Left lobe of liver (tissue), 2 donors: ENCODE measurements at regions not wholly inside any gene's neighbourhood (a gene's known extent, or its start where the extent isn't known, plus 50 kb on each side); places are given as distances from the start of the nearest gene placed in this dataset.
"Not testable (repeated sequence)": the region's sequence is repeated elsewhere in the genome, so short reads cannot be mapped to it uniquely, and the experiment has no call there.

Experiments
- ATAC-seq: fragments of 200-7000 bp; cut with Tn5 transposase; one replicate; pipeline ENCODE4 v1.9.1; 2020; ENCODE audit warnings: mild to moderate bottlenecking, moderate library complexity
- DNase-seq: peaks from one replicate; pipeline ENCODE4 v3.0.0-alpha.2; 2020; ENCODE audit warnings: low spot score
- donor health status: DM: no; HTN: no; CAD: no; lungs with moderate emphysema.
- donor health status: DM: no; HTN: yes; CAD: no.

DNA sequence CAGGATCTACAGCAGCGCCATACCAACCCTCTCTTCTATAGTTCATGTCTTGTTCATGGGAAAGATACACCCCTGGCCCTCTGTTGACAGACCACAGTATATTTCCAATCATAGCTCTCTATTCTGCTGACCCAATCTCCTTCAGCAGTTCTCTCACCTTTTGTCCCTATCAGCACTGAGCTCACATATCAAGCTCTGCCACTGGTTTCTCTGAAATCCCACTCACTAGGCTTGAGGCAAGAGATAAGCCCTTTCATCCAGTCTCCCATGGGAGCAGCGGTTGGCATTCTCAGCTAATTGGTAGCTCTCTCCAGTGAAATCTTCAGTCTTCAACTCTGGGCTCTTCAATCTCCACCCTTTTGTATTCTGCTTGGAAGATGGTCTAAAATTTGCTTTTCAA lies 313.4 kb downstream of the GJA1 start:
- ATAC-seq (no peak), DNase-seq (no peak)

DNA sequence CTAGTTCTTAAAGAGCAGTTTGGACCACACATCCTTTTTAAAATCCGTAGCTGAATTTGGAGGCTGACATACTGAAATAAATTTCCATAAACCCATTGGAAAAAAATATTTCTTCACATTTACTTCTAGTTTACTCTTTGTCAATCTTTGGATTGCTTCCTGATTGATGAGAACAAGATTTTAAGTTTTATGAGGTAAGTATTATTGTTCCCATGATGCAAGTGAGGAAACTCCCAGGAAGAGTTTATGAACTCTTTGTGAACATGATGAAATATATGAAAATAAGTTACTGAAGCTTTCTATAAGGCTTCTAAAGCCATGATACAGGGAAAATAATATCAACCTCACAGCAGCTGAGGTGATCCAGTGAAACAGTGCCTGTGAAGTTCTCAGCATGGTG lies 320.0 kb downstream of the GJA1 start:
- DNase-seq (no peak), ATAC-seq (no peak)

DNA sequence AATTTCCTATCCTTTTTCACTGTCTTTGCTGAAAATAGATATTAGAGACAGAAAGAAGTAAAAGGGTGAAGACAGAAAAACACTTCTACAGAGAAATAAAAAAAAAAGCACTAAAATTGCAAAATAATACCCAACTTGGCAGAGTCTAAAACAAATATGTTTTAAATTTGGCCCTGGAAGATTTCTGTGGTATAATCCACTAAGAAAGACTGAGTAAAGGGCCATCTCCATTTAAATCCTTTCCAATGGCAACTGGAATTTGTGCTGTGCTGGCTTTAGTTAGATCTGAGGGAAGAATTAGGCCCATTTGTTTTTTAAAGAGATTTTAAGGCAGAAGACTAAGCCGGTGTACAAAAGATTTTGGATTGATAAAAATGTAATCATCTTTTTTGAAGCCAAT lies 321.2 kb downstream of the GJA1 start:
- no peak for ATAC-seq
- DNase-seq, result no peak

DNA sequence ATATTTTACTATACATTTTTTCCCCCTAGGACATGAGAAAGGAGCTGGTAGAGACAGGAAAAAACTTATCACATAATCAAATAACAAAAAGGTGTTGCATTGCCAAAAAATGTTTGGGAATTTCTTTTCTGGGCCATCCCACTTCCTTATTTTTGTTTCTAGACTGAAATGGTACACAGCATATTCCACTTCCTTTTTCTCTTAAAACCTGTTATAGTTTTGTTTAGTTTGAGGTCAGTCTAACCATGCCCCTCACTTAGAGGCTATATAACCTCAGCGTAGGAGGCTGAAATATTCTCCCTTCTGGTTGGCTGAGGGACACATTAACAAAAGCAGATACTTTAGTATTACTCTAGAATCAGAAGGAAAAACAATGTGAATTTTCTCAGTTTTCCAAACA lies 323.9 kb downstream of the GJA1 start:
- ATAC-seq (no peak), DNase-seq (no peak)

DNA sequence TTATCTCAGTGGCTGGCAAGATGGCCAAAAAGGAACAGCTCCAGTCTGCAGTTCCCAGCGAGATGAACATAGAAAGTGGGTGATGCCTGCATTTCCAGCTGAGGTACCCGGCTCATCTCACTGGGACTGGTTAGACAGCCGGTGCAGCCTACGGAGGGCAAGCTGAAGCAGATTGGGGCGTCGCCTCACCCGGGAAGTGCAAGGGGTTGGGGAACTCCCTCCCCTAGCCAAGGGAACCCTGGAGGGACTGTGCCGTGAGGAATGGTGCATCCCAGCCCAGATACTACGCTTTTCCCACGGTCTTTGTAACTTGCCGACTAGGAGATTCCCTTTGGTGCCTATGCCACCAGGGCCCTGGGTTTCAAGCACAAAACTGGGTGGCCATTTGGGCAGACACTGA lies 324.7 kb downstream of the GJA1 start:
- ATAC-seq (no peak), DNase-seq (no peak)

DNA sequence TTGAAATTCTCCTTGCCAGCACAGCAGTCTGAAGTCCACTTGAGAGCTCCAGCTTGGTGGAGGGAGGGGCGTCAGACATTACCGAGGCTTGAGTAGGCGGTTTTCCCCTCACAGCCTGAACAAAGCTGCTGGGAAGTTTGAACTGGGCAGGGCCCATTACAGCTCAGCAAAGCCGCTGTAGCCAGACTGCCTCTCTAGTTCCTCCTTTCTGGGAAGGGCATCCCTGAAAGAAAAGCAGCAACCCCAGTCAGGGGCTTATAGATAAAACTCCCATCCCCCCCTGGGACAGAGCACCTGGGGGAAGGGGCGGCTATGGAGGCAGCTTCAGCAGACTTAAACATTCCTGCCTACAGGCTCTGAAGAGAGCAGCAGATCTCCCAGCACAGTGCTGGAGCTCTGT lies 325.3 kb downstream of the GJA1 start:
- DNase-seq, result no peak
- no peak for ATAC-seq

DNA sequence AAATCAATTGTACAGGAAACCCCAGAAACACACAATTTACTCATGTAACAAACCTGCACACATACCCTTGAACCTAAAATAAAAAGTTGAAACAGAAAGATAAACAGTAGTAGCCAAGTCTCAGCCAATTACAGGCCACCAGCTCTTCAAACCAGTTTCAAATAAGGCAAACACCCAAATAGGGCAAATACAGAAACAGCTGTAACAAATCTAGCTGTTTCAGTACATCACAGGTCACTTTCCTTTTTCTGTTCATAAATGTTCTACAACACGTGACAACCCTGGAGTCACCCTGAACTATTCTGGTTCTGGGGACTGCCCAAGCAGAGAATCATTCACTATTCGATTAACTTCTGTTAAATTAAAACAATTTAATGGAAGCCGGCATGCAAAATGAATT lies 329.0 kb downstream of the GJA1 start:
- DNase-seq (no peak), ATAC-seq (no peak)

DNA sequence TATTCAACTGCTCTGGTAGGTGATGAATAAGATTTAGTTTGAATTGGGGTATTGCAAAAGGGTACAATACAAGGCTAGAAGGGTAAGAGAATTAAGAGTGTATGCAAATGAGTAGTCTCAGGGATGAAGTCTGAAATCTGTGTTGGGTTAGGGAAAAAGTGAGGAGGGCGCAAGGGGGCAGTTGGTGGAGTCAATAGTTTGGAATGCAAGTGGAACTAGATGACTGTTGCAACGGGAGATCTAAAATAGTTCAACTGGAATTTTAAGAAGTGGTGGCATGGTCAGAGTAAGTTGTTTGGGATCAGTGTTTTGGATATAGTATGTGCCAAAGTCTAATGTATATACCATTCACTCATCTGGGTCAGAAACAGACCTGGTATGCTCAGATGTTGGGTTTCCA lies 329.6 kb downstream of the GJA1 start:
- ATAC-seq (no peak), DNase-seq (no peak)

DNA sequence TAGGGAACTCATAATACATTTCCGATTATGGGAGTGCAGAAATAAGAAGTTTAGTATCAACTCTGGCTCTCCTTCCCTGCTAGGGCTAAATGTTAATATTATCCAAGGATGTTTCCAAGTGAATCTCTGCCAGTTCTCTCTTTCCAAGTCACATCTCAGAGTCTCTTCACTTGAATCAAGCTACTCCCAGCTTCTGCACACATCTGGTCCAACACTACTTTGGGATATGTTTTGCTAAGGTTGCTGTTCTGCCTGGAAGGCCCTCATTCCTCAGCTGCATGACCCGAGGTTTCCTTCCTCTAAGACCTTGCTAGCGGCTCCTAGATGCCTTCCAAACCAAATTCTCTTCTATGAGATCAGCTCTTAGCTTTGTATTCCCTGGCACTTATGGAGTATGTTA lies 331.8 kb downstream of the GJA1 start:
- no peak for DNase-seq
- no peak for ATAC-seq

DNA sequence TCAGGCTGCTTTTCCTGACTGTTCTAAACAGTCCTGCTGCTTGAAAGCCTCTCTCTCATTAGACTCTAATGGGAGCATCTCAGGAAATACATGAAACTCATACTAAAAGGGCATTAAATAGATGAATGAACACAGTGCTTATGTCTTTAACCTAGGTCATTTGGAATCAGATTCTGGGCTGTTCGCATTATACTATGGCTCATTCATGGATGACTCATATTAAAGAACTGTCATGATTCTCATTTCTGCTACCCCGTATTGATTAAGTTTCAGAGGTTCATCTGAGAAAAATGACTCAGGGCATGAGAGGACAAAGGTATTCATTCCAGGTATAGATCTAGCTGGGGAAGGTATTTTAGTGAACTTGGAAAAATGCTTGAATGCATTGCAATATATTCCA lies 335.5 kb downstream of the GJA1 start:
- DNase-seq (no peak), ATAC-seq (no peak)

DNA sequence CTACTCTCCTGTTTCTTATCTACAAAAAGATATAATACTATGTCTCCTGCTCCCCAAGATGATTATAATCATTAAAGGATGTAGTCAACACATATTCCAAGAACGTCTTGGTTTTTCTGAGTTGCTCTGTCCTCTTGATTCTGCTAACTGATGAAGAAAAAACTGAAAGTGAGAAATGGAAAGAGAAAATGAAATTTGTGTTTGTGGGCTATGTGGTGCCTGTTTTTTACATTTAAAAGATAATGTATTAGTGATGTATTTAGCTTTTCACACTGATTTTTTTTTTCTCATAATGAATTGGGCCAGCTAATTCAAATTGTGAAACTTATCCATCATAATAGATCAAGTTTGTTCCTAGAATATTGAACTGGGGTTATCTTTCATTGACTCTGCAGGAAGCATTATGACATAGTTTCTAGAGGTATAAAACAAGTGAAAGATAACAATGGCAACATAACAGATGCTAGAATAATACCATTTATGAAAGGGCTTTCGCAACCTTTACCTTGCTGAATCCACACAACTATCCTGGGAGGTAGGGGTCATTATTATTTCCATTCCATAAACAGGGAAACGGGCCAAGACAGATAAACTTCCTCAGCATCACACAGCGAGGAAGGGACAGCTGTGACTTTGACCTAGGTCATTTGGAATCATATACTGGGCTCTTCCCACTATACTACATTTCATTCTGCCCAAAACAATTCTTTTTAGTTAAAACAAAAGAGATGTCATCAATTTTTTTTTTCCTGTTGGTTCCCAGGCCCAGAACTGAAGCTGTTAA lies 336.7 kb downstream of the GJA1 start:
- ATAC-seq (no peak), DNase-seq (no peak)

DNA sequence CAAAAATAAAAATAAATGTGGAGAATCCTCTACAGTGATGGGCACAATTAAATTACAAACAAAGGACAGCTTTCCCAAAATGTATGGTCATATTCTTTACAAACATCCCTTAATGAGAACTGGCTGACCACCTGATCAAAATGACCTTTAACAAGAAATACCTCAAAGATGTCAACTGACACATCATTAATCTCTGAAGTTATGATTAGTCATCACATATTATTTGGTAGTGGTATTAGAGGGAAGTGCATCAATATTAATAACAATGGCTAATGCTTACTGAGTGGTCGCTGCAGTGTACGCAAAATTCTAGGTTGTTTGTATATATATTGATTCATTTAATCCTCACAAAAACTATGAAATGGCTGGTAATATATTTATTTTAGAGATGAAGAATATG lies 340.6 kb downstream of the GJA1 start:
- DNase-seq (no peak), ATAC-seq (no peak)

DNA sequence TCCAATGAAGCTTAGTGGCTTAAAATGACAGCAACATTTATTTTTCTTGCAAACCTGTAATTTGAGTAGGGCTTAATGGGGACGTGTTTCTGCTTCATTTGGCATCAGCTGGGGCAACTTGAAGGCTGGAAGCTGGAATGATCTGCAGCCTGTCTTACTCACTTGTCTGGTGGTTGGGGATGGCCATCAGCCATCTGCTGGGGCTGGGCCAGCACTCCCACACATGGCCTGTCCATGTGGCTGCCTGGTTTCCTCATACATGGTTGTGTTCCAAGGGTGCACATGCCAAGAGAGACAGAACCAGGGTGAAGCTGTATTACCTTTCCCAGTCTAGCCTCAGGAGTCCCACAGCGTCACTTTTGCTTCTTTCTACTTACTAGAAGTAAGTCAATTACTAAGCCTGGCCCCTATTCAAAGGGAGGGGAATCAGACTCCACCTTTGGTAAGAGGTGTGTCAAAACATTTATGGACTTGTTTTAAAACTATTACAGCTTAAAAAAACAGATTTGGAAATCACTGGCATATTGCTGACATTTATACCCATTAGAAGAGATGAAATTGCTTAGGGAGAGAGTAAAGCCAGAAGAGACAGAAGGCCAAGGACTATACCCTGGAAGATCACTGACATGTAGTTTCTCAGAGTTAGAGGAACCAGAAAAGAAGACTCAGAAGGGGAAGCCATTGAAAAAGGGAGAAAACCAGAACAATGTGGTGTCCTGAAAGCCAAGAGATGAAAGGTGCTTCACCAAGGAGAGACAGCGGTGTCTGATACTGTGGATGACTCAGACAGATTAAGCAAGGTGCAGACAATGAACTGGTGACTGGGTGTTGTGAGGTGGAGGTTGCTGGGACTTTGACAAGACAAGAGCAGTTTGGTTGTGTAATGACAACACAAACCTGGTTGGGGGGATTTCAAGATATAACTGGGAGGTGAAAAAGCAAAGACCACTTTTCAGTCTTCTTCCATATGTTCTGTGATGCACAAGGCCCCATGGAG lies 345.2 kb downstream of the GJA1 start:
- ATAC-seq (peak; percentile 91), DNase-seq (peak; percentile 62)

DNA sequence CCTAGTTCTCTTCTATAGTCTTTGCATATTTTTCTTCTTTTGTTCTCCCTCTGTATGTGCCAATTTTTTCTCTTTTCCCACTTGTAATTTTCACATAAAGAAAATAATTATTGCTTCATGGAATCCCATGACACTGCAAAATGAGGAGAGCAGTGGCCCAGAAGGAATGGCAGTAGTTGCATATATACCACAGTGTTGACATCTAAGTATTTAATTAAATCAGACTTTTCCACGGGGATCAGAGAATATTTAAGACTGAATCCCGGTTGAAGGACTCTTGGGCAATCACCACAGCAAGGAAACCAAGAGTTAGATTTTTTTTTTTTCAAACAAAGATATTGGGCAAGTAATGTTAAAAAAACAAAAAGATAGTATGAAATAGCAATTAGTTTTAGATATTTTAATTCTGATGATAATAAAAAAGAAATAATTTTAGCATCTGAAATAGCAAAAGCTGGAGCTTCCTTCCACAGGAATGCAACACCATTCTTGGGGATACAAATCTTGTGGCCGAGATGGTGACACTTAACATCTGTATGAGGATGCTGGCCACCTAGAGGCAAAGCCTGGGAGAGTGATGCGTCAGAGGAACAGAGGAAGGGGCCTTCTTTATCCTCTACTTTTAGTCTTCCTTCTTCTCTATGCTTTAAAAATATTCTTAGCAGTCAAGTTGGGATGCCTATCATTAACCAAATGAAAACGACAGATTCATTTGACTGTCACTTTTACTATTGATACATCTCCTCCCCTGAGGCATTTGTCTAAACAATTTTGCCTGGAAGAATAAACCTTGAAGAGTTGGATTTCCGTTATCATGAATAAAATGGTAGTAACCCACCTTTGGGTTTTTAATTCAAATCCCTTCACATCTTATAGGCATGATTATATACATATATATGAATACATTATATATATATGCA lies 356.2 kb downstream of the GJA1 start:
- DNase-seq, result no peak
- ATAC-seq, result no peak

DNA sequence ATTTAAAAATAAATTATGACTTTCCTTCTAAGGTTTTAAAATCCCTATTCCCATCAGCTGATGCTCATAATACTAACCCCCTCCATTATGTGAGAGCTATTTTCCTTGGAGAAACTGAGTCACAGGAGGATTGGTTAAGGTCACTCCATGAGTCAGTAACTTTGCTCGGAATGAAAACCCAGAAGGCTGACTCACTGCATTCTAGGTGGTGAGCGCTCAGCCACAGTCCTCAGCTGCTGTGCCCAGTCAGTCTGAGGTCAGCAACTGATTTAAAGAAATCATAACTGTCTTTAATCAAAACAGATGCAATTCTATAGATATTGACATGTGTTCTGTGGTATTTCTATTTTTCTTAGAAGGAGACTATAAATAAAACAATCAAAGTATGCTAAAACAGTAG lies 359.2 kb downstream of the GJA1 start:
- DNase-seq, result no peak
- ATAC-seq, result no peak

DNA sequence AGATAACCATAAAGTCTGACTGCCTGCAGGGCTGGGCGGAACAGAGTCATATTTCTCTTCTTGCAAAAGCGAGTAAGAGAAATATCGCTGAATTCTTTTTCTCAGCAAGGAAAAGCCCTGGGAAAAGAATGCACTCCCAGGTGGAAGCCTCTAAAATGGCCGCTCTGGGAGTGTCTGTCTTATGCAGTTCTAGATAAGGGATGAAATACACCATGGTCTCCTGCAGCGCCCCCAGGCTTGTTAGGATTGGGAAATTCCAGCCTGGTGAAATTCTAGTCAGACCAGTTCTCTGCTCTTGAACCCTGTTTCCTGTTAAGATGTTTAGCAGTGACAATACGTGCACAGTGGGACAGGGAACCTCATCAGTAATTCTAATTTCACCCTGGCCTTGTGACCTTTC lies 362.2 kb downstream of the GJA1 start:
- not testable (repeated sequence) for DNase-seq, ATAC-seq

DNA sequence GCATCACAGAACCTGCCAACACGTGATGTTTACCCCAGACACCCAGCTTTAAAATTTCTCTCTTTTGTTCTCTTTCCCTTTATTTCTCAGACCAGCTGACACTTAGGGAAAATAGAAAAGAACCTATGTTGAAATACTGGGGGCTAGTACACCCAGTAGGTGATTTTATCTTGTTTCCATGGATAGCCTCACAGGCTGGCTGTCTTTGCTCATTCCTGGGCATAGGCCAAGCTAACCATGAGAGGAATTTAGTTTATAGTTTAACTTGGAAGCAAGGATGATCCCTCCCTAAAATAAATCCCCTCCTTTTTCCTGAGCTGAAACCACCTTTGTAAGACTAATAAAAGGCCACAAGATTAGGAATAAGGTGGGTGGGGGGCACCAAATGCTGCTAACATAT lies 362.7 kb downstream of the GJA1 start:
- DNase-seq, ATAC-seq: not testable (repeated sequence)

DNA sequence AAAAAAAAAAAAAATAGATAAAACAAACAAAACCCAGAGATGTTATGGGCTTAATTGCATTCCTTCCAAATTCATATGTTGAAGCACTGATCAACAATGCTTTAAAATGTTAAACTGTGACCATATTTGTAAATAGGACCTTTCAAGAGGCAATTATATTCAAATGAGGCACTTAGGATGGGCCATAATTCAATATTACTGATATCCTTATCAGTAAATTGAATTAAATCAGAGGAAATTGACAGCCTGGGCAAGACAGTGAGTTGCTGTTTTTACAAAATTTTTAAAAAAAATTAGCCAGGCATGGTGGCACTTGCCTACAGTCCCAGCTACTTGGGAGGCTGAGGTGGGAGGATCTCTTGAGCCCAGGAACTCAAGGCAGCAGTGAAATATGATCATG lies 364.1 kb downstream of the GJA1 start:
- DNase-seq (no peak), ATAC-seq (no peak)

DNA sequence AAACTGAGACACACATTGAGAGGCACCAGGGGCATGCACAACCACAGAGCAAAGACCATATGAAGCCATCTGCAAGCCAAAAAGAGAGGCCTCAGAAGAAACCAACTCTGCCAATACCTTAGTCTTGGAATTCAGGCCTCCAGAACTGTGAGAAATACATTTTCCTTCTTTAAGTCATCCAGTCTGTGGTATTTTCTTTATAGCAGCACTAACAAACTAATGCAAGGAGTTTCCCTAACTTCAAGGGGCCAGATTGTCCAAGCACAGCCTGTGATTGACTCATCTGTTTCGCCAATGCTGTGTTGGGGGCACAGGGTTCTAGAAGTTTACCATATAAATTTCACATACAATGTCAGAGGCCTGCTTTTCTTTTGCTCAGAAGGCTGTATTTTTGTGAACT lies 364.6 kb downstream of the GJA1 start:
- DNase-seq, result no peak
- no peak for ATAC-seq

DNA sequence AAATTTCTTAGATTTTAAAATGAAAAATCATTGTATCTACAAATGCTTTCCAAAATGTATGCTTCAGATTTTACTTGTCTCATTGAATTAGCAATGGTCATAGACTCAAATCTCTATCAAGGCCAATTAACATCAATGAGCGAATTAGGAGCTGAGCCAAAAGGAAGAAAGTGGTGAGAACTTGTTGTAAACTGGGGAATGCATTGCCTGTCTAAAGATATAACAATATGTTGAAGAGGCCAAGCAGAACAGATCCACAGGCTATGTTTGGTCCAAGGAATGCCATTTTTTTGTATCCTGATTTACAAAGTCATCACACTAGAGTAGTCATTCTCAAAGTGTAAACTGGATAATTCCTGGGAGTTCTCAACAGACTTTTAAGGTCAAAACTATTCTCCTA lies 370.7 kb downstream of the GJA1 start:
- no peak for ATAC-seq

DNA sequence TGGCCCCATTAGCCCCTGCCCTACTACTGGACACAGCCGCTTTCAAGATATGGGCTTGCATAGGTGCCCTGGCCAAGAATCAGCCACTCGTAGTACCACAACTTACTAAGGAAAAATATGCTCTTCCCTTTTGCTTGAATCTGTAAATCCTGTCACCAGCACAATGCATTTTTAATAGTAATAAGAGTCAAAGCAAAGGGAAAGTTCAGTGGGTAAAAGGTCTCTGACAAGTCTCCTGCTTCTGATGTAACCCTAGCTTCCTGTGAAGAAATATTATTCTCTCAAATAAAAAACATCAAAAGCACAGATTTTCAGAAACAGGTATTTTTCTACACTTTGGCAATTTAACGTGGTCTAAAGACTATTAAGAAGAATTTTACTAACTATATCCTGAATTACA lies 373.8 kb downstream of the GJA1 start:
- DNase-seq, result no peak
- ATAC-seq, result no peak

More for the DNA sequence above, 370.7 kb downstream of the GJA1 start:
- no peak for DNase-seq
